SHP77 treated with DMSO at 0.1 percent for 48 hours (cell line): ENCODE measurements at regions not wholly inside any gene's neighbourhood (a gene's known extent, or its start where the extent isn't known, plus 50 kb on each side); places are given as distances from the start of the nearest gene placed in this dataset.

Experiments
- DNase-seq: peaks from one replicate; lab custom pipeline; 2025; lab: John Stamatoyannopoulos, UW

DNA sequence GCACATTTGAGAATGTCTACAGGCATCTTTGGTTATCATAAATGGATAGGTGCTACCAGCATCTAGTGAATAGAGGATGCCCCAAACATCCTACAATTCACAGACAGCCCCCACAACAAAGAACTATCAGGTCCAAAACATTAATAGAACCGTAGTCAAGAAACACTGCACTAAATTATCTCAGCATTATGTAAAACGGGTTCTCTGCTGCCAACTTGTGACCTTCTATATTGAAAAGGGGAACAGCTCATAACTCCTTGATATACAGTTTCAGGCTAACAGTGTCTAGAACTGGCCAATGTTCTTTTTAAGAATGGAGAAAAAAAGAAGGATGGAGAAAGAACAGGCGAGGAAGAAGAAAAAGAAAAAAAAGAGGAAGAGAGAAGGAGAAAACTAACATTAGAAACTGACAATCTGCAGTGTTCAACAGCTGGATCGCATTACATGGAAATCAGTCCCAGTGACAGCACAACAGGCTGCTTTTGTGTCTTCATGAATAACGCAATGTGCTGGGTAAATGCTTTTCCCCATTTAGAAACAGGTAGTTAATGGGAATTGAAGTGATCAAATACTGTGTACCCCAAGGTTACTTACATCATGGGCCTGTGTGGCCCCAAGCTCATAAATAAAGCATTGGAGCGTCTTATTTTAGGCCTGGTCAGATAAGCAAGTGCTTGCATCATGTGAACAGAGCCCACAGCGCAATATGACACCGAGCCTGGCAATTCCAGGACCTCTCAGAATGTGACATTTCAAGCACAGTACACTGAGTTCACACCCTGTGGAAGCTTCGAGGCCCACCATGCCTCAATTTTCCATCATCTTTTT is 339.5 kb downstream of the DHX15 start:
- DNase-seq, result no peak

DNA sequence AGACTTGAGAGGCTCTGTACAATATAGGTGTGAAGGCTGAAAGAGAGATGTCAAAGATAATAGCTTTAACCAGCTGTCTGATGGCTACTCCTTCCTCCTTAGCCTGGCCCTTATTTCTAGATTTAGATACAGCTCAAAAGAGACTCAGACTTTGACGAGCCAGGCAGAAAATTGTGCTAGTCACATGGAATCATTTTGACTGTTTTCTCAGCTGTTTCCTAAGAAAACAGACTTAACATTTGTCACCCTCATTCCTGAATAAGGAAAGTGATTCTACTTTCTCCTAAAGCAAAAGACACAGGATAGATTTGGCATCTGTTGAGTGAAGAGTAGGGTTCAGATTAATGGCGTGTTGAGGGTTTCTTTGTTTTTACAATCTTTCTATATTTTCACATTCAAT is 340.7 kb downstream of the DHX15 start:
- no peak for DNase-seq

DNA sequence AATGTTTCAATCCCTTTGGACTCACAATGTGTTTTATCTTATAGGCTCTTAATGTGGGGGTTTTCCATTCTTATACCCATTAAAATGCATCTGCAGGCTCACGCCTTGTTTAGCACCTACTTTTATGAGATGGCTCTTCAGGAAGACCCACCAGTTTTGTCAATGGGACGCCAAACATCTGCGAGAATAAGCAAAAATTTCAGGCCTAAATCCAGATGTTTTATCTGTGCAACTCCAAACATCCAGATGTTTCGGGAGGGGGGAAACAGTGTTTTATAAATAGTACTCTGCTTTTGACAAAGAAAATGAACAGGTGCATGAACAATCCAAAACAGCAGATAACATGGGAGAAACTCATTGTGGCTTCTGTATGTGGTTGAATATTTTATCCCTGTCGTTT is 342.8 kb downstream of the DHX15 start:
- no peak for DNase-seq

DNA sequence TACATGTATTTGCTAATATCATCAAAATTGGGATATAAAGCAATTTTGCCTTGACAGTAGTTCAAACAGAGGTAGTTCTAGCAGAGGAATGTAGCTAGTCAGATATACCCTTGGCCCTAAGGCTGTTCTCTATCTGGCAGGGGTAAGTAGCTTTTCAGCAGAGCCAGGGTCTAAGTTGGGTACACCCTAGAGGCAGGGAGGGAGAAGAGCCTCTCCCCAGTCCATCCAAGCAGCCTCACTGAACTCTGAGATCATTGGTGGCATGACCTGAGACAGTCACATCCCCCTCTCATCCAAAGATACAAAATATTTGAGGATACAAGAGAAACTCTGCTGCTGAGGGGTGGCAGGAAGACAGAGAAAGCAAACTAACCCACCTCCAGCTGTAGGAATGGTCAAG is 343.7 kb downstream of the DHX15 start:
- no peak for DNase-seq

DNA sequence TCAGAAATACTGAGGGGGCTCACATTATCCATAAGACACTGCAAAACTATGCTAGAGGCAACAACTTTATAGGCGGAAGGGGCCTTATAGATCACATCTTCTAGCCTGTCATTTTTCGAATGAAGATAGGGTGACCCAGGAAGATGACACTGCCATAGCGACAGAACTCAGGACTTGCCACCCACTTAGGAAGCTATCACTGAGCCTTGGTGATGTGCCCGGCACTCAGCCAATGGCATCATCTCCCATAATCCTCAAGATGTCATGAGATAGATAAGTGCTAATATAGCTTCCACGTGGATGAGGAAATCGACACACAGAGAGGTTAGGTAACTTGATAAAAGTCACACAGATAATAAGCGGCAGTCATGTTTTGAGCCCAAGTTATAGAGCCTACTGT is 346.6 kb downstream of the DHX15 start:
- DNase-seq, result no peak

DNA sequence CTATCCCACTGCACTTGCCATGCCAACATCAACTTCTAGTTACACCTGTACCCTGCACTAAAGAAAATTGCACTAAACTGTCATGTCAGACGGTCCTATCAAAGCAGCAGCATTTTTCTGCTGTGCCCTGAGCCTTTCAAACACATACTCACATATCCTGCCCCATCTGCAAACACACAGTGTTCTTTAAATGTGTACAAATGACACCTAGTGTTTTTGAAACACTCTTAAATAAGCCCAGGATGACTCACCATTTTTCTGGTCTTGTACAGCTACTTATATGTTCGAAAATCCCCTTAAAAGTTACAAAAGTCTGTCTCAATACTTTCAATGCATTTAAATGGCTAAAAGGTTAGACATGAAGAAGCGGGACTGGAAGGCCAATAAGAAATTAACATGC is 346.7 kb upstream of the PPARGC1A start:
- no peak for DNase-seq

DNA sequence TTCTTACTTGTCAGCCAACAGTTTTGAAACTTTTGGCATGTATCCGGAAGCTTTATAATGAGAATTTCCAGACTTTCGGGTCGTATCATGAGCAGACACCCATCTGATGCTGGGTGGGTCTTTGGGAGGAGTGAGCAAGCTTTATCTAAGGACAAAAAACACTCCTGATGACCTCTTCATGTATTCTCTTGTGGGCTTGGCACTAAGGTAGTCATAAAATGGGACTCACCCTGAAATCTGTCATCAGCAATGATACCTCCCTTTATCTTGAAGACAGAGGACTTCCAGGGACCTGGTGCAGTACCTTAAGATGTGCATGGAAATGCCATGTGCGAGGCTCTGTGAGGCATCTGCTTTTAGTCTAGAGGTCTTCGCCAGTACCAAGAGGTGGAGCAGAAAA is 346.3 kb upstream of the PPARGC1A start:
- no peak for DNase-seq

DNA sequence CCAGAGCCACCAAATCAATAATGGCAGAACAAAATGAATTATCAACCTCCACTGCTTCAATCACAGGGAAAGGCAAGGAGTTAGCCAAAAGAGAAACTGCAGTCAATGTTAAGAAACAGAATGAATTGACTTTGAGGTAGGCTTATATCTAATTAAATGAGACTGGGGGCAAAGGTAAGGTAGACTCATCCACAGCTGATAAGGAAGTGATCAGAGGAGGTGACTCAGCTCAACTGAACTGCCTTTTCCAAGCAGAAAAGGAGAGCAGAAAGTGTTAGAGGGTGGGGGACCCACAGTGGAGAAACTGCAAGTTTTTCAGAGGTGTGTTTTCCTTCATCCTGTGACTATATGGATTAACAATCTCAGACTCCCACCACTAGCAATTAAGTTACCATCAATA is 345.8 kb upstream of the PPARGC1A start:
- DNase-seq, result no peak

DNA sequence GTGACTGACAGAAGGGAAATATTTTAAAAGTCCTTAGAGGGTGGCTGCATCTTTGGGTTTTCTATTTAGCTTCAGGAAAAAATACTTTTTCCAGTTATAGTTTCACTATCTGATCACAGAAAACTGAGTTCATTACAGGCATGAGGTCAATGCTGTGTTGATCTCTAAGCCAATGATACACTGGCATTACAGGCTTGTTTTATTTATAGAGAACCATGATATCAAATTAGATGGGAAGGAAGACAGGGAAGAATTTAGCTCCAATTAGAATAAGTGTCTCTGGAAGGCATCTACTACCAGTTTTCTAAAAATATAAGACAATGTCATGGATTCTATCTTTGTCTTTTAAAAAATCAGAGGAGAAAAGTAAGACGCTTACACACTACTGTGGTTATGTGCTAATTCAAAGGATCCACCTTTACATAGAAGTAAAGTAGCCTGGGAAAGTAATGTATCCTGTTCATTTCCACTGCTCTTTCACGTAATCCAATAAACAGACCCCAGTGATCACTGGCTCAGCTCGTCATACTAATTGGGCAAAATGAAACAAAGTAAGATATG is 344.5 kb upstream of the PPARGC1A start:
- no peak for DNase-seq

DNA sequence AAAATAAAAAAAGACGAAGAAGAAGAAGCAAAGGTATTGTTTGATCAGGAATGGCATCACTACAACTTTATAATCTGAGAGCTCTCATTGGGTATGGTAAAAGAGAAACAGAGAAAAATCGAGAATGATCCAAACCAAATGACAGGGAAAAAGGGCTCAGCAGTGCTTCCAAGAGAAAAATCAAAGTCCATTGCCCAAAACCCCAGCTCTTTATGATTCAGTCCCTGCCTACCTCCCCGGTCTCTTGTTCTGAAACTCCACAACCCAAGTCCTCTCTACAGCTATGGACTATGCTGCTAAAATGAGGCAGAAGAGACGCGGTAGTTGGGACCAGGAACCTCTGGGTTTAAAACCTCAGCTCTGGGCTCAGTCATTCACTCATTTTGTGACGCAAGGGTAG is 341.1 kb upstream of the PPARGC1A start:
- no peak for DNase-seq

DNA sequence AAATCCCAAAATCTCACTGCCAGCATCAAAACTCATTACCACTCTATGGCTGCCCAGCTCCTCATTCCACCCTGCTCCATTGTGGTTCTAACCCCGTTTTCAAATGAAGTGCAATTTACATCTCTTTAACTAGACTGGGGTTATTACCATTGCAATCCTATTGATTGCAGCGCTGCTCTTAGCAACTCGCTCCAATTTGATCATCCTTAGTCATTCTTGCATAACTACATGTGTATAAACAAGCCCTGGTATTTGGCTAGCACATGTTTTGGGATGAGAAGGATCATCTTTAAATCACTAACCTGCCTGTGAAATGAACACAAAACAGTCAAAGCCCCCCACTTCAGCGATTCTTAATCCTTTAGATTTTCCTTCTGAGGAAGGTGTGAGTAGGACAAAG is 340.1 kb upstream of the PPARGC1A start:
- no peak for DNase-seq

DNA sequence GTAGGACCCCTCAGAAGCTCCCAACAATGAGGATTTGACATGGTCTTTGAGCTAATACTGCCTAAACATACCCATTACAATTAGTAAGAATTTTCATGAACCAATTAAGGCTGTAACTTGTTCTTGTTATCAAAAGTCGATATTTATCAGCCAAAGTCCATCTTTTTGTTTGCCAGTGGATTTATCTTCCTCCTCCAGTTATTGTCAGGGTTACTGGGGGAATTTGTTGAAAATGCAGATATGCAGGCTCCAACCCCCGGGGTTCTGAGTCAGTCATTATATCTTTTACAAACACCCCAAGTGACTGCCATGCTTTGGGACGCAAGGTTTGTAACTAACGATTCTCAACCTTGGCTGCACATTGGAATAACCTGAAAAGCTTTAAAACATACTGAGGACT is 338.8 kb upstream of the PPARGC1A start:
- no peak for DNase-seq

DNA sequence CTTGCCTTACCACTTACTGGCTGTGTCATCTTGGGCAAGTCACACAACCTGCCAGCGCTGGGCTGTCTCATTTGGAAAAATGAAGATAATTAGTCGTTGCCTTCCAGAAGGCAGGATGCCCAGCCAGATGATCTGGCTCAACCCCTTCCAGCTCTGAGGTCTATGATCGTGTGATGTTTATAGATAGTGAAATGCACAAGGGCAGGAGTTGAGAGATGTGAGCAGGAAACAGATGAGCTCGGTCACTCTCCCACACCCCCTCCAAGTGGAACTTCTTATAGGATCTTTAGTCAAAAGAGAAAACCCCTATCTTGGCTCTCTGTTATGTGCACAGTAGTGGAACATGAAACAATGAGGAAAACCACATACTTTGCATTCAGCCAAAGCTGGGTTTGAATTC is 336.8 kb upstream of the PPARGC1A start:
- DNase-seq, result no peak

DNA sequence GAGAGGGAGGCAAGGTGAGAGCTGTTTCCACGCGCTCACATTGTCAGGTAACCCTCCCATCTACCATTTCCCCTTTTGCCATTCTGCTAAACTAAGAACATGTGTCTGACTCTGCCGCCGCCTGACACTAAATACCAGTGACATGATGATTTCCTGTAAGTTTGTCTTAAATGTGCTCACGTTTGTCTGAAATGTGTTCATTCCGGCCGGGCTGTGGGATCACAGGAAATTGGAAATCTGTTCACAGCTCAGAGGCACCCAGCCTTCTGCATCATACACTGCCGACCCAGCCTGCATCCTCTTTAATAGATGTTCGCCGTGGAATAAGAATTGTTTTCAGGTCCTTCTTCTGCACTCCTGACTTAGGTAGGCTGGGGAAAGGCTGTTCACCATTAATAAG is 336.2 kb upstream of the PPARGC1A start:
- no peak for DNase-seq

DNA sequence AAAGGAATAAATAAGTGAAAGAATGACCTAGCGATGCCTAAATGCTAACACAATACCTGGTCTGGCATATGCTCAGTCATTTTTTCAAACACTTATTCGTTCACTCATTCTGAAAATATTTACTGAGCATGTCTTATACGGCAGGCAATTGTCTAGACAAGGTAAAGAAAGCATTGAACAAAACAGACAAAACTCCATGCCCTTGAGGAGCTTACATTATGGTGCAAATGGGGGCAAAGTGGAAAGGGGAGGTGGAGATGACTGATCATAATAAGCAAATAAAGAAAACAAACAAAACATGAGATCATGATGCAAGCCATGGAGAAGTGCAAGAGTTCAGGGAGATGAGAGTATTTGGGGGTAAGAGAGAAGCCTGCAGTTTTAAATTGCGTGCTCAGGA is 334.6 kb upstream of the PPARGC1A start:
- no peak for DNase-seq

DNA sequence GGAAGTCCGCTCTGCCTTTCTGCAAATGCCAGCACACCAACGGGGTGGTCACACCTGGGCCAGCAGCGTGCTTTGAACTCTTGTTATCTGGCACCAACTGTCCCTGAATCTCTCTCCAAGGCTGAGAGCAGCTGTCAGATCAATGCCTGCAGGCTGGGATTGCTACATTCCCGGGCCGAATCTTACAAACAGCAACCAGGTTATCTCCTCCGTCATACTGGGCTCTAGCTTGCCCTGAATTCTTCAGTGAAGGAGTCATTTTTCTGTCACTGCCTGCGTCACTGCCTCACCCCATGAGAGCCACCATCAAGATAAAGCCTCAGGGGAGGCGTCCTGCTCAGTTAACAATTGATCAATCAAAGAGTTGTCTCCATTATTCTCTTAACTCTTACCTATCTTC is 329.4 kb upstream of the PPARGC1A start:
- no peak for DNase-seq

DNA sequence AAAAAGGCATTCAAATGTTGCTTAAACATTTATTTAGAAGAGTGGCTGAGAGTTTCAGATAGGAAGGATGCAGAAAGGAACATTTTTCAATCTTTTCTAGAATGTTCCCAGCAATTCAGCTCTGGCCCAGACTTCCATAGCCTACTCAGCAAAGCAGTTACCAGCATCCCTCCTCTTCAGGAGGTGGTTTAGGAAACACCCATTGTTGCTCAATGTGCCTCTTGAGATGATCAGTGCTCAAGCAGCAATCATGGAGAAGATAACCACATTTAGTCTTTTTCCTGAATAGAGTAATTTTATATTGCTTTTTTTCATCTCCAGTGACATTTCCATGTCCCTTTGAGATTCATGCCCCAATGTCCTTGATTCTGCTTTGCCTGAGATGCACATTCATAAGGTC is 328.7 kb upstream of the PPARGC1A start:
- DNase-seq, result no peak

DNA sequence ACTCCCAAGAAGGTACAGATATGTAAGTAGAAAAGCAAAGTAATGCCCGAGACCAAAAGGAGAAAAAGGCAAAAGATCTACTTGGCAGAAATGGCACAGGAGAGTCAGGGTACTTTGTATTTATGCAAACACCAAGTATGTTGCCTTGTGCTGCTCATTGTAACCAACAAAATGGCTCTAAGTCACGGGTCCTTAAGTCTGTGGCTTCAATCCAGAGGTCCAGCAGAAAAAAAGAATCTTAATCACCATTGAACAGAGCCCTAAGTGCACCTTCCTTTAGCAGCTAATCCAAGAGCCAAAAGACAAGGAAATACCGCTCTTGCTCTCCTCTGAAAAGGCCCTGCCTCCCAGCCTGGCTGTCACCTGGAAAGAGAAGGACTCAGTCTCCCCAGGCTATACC is 324.9 kb upstream of the PPARGC1A start:
- no peak for DNase-seq

DNA sequence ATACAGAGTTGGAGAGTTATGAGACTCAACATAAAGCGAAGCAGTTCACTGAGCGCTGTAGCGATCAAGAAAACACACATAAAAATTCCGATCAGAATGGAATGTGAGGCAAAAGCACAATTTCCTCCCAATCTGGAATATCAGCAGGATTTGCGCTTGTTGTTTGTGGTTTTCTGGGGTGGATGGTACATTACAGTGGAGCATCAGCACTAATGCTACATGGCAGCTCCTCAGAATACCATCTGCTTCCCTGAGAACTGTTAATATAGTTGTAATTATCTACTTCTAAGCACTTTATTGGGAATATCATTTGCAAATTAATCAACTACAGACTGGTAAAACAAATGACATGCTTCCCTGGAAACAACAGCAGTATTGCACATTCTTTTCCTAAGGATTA is 324.1 kb upstream of the PPARGC1A start:
- DNase-seq, result no peak

DNA sequence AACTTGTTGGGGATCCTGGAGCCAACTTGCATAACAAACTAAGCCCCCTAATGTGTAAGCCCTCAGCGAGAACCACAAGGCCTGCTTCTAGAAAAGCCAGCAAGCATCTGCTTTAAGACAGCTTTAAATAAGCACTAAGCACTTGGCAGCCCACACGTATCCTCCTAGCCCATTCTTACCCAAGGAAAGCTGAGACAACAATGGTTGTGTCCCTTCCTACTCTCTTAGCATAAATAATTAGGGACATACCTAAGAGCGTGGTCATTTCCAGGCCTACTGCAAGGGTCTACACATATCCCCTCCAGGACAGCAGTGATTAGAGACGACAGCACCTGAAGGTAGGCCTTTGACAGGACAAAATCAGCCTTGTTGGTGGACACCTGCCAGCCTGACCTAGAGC is 322.8 kb upstream of the PPARGC1A start:
- no peak for DNase-seq

DNA sequence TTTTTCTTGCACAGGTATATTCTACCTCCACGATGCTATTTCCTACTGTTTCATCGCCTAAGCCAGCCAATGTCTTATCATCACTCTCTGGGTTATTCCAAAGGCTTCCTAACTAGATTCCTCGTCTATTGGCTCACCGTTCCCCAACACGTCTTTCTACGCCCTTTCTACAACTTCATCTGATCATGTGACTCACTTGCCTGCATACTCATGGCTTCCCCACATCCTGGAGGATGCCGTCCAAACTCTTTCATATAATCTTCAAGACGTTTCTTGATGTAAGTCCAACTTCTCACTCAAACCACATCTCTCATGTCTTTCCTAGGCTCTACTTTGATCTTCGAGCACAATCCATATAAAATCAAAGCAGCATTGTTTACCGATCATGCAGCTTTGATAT is 322.0 kb upstream of the PPARGC1A start:
- DNase-seq, result no peak

DNA sequence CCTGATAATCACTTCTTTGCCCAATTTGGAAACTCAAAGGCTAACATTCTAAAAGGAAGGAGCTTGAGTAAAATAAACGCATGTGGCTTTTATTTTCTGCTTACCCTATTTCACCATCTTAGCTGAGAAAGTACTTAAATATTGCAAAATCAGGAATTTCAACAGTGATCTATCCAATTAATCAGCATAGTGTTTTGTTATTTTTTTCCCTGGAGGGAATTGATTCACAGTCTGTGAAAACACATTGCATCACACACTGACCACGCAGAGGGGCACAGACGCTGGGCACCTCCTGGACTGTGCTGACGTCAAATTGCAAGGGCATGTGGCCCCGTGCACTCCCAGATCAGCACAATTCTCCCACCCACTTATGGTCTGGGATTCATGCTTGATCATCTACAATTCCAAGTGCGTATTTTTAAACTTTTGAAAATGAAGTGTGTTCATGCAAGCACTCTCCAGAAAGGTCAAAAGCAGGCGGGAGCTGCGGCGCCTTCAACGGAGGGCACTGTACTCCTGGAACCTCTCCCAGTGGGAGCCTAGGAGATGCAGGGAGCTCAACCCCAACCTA is 320.6 kb upstream of the PPARGC1A start:
- DNase-seq, result no peak

DNA sequence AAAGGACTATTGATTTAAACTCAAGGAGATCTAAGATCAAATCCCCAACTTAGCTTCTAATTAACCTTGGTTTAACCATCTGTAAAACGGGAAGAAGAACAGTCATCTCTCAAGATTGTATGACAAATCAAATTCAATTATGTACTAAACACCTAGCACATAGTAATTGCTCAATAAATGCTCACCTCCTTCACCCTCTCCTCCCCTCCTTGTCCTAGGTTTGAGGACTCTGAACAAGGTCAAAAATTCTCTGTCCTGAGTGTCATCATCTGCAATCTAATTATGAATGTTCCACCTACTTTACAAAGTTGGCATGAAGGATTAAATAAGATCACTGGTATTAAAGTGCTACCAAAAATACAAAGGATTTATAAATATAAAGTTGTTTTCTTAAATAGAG is 320.1 kb upstream of the PPARGC1A start:
- no peak for DNase-seq

DNA sequence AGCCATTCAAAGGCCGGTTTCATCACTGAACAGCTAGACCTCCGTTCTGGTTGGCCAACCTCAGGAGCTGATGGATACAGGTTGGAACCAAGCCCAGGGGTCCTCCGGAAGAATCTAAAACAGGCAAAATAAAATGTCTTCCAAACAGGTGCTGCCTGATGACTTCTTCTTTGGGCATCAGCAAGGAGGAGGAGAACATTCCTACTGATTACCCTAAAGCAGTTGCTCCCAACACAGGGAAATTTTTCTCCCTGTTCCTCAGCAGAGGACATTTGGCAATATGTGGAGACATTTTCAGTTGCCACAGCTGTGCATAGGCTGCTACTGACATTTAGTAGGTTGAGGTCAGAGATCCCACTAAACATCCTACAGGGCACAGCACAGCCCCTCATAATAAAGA is 319.3 kb upstream of the PPARGC1A start:
- DNase-seq, result no peak
